OCI-LY7 (cell line): ENCODE measurements at regions not wholly inside any gene's neighbourhood (a gene's known extent, or its start where the extent isn't known, plus 50 kb on each side); places are given as distances from the start of the nearest gene placed in this dataset.

Experiments used
- CTCF ChIP-seq: fragments of 200-600 bp; sonication (generic); conservative IDR thresholded peaks from 2 replicates; pipeline ENCODE4 v1.5.1; 2014; ENCODE audit warnings: mild to moderate bottlenecking, antibody characterized with exemption, low read length, moderate library complexity, mixed read lengths
- EZH2phosphoT487 ChIP-seq: fragments of 200-600 bp; sonication (generic); IDR thresholded peaks from 2 replicates; pipeline ENCODE4 v1.6.1; 2018; ENCODE audit warnings: low read depth, borderline replicate concordance, mild to moderate bottlenecking, mixed run types, antibody characterized with exemption, low read length, moderate library complexity, mixed read lengths

GRCh38 chr5:173483160-173483559, 133.3 kb downstream of the BOD1 start:
- no peak for TF ChIP-seq CTCF
- no peak for TF ChIP-seq EZH2phosphoT487
